SK-N-SH treated with all-trans-retinoic acid at 6 μM for 48 hours (cell line): ENCODE measurements at regions not wholly inside any gene's neighbourhood (a gene's known extent, or its start where the extent isn't known, plus 50 kb on each side); places are given as distances from the start of the nearest gene placed in this dataset.

Source experiments
- ATAC-seq: fragments of 200-7000 bp; cut with Tn5 transposase; 3 replicates; pipeline ENCODE4 v1.9.1; 2020; ENCODE audit warnings: mild to moderate bottlenecking, moderate library complexity
- ARNTL ChIP-seq: fragments of 450-650 bp; formaldehyde crosslinking; IDR thresholded peaks from 2 replicates; pipeline ENCODE4 v1.5.0; 2020; ENCODE audit warnings: low read depth, mild to moderate bottlenecking, moderate library complexity, borderline replicate concordance
- BACH2 ChIP-seq: fragments of 250-450 bp; sonication (Bioruptor Pico); IDR thresholded peaks from 2 replicates; pipeline ENCODE4 v1.9.0; 2021; ENCODE audit warnings: mild to moderate bottlenecking, borderline replicate concordance
- CREB5 ChIP-seq: fragments of 250-450 bp; sonication (Bioruptor Pico); IDR thresholded peaks from 2 replicates; pipeline ENCODE4 v1.5.1; 2020; ENCODE audit warnings: low read depth, mild to moderate bottlenecking, moderate library complexity
- CSDC2 ChIP-seq: fragments of 250-450 bp; sonication (Bioruptor Pico); IDR thresholded peaks from 2 replicates; pipeline ENCODE4 v1.5.0; 2020; ENCODE audit warnings: mild to moderate bottlenecking, moderate library complexity
- ESRRG ChIP-seq: fragments of 250-450 bp; sonication (Bioruptor Pico); IDR thresholded peaks from 2 replicates; pipeline ENCODE4 v1.6.1; 2021; ENCODE audit warnings: mild to moderate bottlenecking
- GLIS3 ChIP-seq: fragments of 250-450 bp; sonication (Bioruptor Pico); IDR thresholded peaks from 2 replicates; pipeline ENCODE4 v1.5.0; 2020; ENCODE audit warnings: mild to moderate bottlenecking, moderate library complexity
- ISL1 ChIP-seq: fragments of 250-450 bp; sonication (Bioruptor Pico); IDR thresholded peaks from 2 replicates; pipeline ENCODE4 v2.1.2; 2022; ENCODE audit warnings: mild to moderate bottlenecking, moderate library complexity
- OSR1 ChIP-seq: fragments of 250-450 bp; sonication (Bioruptor Pico); IDR thresholded peaks from 2 replicates; pipeline ENCODE4 v1.8.0; 2022; ENCODE audit warnings: moderate library complexity, mild to moderate bottlenecking, inconsistent platforms
- PATZ1 ChIP-seq: fragments of 250-450 bp; sonication (Bioruptor Pico); IDR thresholded peaks from 2 replicates; pipeline ENCODE4 v1.8.0; 2020; ENCODE audit warnings: mild to moderate bottlenecking, moderate library complexity, borderline replicate concordance
- POU6F1 ChIP-seq: fragments of 250-450 bp; sonication (Bioruptor Pico); IDR thresholded peaks from 2 replicates; pipeline ENCODE4 v1.8.0; 2021; ENCODE audit warnings: low read depth, mild to moderate bottlenecking, moderate library complexity, borderline replicate concordance
- PPARA ChIP-seq: fragments of 250-450 bp; sonication (Bioruptor Pico); IDR thresholded peaks from 2 replicates; pipeline ENCODE4 v1.5.0; 2020; ENCODE audit warnings: mild to moderate bottlenecking, borderline replicate concordance
- RARB ChIP-seq: fragments of 250-450 bp; sonication (Bioruptor Pico); IDR thresholded peaks from 2 replicates; pipeline ENCODE4 v1.8.0; 2021; ENCODE audit warnings: mild to moderate bottlenecking, moderate library complexity
- SNAI2 ChIP-seq: fragments of 250-450 bp; sonication (Bioruptor Pico); IDR thresholded peaks from 2 replicates; pipeline ENCODE4 v1.5.0; 2020; ENCODE audit warnings: mild to moderate bottlenecking, moderate library complexity
- TCF4 ChIP-seq: fragments of 250-450 bp; sonication (Bioruptor Pico); IDR thresholded peaks from 2 replicates; pipeline ENCODE4 v1.8.0; 2021; ENCODE audit warnings: mild to moderate bottlenecking, moderate library complexity, borderline replicate concordance
- TOX ChIP-seq: fragments of 250-450 bp; sonication (Bioruptor Pico); IDR thresholded peaks from 2 replicates; pipeline ENCODE4 v1.8.0; 2021; ENCODE audit warnings: mild to moderate bottlenecking, moderate library complexity, borderline replicate concordance
- TSHZ2 ChIP-seq: fragments of 250-450 bp; sonication (Bioruptor Pico); IDR thresholded peaks from 2 replicates; pipeline ENCODE4 v1.5.0; 2020; ENCODE audit warnings: mild to moderate bottlenecking, moderate library complexity
- ZC3H10 ChIP-seq: fragments of 250-450 bp; sonication (Bioruptor Pico); IDR thresholded peaks from 2 replicates; pipeline ENCODE4 v1.5.1; 2021; ENCODE audit warnings: mild to moderate bottlenecking, moderate library complexity
- ZFP3 ChIP-seq: fragments of 250-450 bp; sonication (Bioruptor Pico); IDR thresholded peaks from 2 replicates; pipeline ENCODE4 v1.5.0; 2020; ENCODE audit warnings: mild to moderate bottlenecking, moderate library complexity
- ZNF70 ChIP-seq: fragments of 450-650 bp; formaldehyde crosslinking; IDR thresholded peaks from 2 replicates; pipeline ENCODE4 v1.5.0; 2020; ENCODE audit warnings: mild to moderate bottlenecking, moderate library complexity
- ZNF8 ChIP-seq: fragments of 450-650 bp; formaldehyde crosslinking; IDR thresholded peaks from 2 replicates; pipeline ENCODE4 v1.5.0; 2020; ENCODE audit warnings: mild to moderate bottlenecking, moderate library complexity

GRCh38 chr7:89934101-89934500 is 220.2 kb upstream of the STEAP1 start (continued):
- TF ChIP-seq CSDC2 = no peak
- no peak for TF ChIP-seq CREB5 (CRISPR knock-in tag)
- TF ChIP-seq TCF4 = no peak
- TF ChIP-seq, all 23 proteins: peak for 0

GRCh38 chr7:89943525-89944050 is 210.7 kb upstream of the STEAP1 start:
- TF ChIP-seq ISL1 = no peak

GRCh38 chr7:89958525-89959068 is 195.7 kb upstream of the STEAP1 start:
- TF ChIP-seq ZNF70 (CRISPR knock-in tag) (no peak), ISL1 (no peak), RARB (no peak), ARNTL (CRISPR knock-in tag) (no peak), PATZ1 (CRISPR knock-in tag) (no peak), CSDC2 (no peak), TOX (no peak), TCF4 (no peak), ESRRG (no peak), OSR1 (no peak), SNAI2 (CRISPR knock-in tag) (no peak), TSHZ2 (no peak), GLIS3 (CRISPR knock-in tag) (no peak), POU6F1 (CRISPR knock-in tag) (no peak), CREB5 (CRISPR knock-in tag) (no peak), BACH2 (CRISPR knock-in tag) (no peak)
- TF ChIP-seq, all 23 proteins: peak for 0
- no peak for ATAC-seq

More at GRCh38 chr7:89943525-89944050, 210.7 kb upstream of the STEAP1 start:
- ATAC-seq = no peak

GRCh38 chr7:89966067-89966664 is 188.1 kb upstream of the STEAP1 start:
- no peak for ATAC-seq
- TF ChIP-seq ZNF70 (CRISPR knock-in tag) = no peak
- TF ChIP-seq ZNF8 = no peak
- no peak for TF ChIP-seq RARB
- no peak for TF ChIP-seq ISL1
- TF ChIP-seq TCF4 = no peak
- no peak for TF ChIP-seq POU6F1 (CRISPR knock-in tag)
- no peak for TF ChIP-seq CSDC2
- no peak for TF ChIP-seq SNAI2 (CRISPR knock-in tag)
- no peak for TF ChIP-seq PPARA
- no peak for TF ChIP-seq ESRRG
- no peak for TF ChIP-seq ZFP3 (CRISPR knock-in tag)
- no peak for TF ChIP-seq BACH2 (CRISPR knock-in tag)
- no peak for TF ChIP-seq ARNTL (CRISPR knock-in tag)
- TF ChIP-seq GLIS3 (CRISPR knock-in tag) = no peak
- no peak for TF ChIP-seq ZC3H10 (CRISPR knock-in tag)
- TF ChIP-seq CREB5 (CRISPR knock-in tag) = no peak
- no peak for TF ChIP-seq PATZ1 (CRISPR knock-in tag)
